ENCODE measurements at regions not wholly inside any gene's neighbourhood (a gene's known extent, or its start where the extent isn't known, plus 50 kb on each side); places are given as distances from the start of the nearest gene placed in this dataset.

DNA sequence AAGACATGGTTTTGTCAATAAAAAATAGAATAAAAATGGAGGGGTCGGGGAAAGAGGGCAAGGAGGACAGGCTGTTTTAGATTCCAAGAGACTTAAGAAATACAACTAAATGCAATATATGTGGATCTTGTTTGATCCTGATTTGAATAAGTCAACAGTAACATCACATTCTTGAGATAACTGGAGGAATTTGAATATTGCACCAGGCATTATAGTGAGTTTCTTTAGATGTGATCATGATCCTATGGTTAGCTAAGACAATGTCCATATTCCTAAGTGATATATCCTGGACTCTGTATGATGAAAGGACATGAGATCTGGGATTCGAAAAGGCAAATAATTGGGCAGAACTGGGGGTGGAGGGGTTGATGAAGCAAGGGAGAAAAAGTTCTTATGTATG, 311.8 kb downstream of the PLPP3 start:
- no peak overlapping the region for H3K4me3 ChIP-seq (ENCODE audit: low read depth, low read length)
- TF ChIP-seq, protein P1, sequence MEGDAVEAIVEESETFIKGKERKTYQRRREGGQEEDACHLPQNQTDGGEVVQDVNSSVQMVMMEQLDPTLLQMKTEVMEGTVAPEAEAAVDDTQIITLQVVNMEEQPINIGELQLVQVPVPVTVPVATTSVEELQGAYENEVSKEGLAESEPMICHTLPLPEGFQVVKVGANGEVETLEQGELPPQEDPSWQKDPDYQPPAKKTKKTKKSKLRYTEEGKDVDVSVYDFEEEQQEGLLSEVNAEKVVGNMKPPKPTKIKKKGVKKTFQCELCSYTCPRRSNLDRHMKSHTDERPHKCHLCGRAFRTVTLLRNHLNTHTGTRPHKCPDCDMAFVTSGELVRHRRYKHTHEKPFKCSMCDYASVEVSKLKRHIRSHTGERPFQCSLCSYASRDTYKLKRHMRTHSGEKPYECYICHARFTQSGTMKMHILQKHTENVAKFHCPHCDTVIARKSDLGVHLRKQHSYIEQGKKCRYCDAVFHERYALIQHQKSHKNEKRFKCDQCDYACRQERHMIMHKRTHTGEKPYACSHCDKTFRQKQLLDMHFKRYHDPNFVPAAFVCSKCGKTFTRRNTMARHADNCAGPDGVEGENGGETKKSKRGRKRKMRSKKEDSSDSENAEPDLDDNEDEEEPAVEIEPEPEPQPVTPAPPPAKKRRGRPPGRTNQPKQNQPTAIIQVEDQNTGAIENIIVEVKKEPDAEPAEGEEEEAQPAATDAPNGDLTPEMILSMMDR (IDR thresholded peaks at IDR 0.05; ENCODE audit: low read depth, low read length, missing control alignments) = no peak
- in situ Hi-C loops (cut with HindIII; ENCODE audit: low sequenced_read_pairs) = no loop called here

DNA sequence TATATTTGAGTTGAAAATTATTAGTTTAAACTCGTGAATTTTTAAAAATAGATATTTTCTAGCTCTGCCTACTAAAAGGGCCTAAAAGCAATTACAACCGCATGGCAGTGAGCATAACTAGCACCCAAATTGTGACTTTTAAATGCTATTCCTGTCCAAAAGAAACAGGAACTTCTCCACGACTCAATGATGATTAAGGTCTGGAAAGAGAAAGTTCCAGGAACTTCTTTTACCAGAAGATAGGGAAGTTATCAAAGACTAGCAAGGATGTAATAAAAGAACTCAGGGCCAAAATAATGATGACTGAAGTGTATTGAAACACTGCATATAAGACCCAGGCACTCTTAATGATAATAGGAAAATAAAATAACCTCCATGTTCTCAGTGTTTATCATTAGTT, 313.0 kb downstream of the PLPP3 start:
- no peak overlapping the region for H3K4me3 ChIP-seq (ENCODE audit: low read depth, low read length)
- TF ChIP-seq, protein P1 (IDR thresholded peaks at IDR 0.05; ENCODE audit: low read depth, low read length, missing control alignments) = no peak
- no peak for DNase-seq (ENCODE audit: low read depth)
- in situ Hi-C loops (cut with HindIII; ENCODE audit: low sequenced_read_pairs) = no loop called here

More for the DNA sequence above, 311.8 kb downstream of the PLPP3 start:
- DNase-seq (ENCODE audit: low read depth) = no peak

DNA sequence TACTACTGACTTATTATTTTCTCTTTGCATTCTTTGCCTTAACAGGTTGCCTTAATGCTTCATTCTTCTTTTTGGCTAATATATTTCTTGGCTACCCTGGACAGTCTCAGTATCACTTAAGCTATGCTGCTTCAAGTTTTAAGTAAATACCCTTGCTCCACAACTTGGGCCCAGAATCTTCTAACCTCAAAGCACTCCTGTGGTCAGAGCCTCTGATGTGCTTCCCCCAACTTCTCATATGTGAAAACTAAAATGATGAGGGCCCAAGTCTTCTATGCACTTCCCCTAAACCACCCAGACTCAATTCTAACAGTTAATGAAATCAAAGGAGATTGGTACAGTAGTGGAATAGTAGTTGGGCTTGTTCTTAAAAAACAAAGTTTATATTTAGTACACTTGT, 314.1 kb downstream of the PLPP3 start:
- no peak for DNase-seq (ENCODE audit: low read depth)
- in situ Hi-C loops (cut with HindIII; ENCODE audit: low sequenced_read_pairs) = no loop called here
- TF ChIP-seq, protein P1 (IDR thresholded peaks at IDR 0.05; ENCODE audit: low read depth, low read length, missing control alignments) = no peak
- H3K4me3 ChIP-seq (ENCODE audit: low read depth, low read length) = no peak overlapping the region

DNA sequence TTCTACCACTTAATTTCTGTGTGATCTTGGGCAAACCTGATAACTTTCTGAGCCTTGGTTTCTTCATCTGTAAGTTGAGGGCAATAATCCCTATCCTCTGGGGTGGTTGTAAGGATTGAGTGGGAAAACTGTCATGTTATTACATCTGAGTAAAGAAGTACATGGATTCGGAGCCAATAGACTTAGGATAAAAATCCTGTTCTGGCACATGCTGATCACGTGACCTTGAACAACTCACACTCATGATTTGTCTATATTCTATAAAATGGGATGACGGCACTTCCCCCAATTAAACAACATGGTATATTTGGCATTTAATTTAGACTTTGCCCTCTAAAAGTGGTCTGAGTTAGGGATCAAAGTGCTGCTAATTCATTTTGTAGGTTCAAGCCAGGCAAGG, 315.5 kb downstream of the PLPP3 start:
- in situ Hi-C loops (cut with HindIII; ENCODE audit: low sequenced_read_pairs) = no loop called here
- no peak overlapping the region for H3K4me3 ChIP-seq (ENCODE audit: low read depth, low read length)
- DNase-seq (ENCODE audit: low read depth) = no peak
- TF ChIP-seq, protein P1 (IDR thresholded peaks at IDR 0.05; ENCODE audit: low read depth, low read length, missing control alignments) = no peak

DNA sequence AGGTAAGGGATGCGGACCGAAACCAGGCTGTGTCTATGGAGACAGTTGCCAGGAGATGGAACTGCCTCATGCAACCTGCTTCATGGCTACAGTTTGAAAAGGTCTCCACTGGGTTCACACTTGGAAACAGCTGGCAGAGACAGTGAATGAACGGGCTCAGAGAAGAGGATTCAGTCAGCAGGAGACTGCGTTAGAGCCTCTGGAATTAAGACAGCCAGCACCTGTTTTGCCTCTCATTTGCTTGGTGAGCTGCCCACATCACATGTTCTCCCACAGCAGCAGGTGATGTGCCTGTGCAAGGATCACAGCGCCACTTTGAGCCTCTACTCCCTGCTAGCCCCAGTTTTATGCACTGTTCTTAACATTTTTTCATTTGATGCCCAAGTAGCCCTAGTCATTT, 321.0 kb downstream of the PLPP3 start:
- no peak for DNase-seq (ENCODE audit: low read depth)
- TF ChIP-seq, protein P1 (IDR thresholded peaks at IDR 0.05; ENCODE audit: low read depth, low read length, missing control alignments) = no peak
- H3K4me3 ChIP-seq (ENCODE audit: low read depth, low read length) = no peak overlapping the region
- in situ Hi-C loops (cut with HindIII; ENCODE audit: low sequenced_read_pairs) = loop anchor here (5.0 kb wide), 1 partner anchor 56 kb away; no protein-coding TSS in a partner anchor

DNA sequence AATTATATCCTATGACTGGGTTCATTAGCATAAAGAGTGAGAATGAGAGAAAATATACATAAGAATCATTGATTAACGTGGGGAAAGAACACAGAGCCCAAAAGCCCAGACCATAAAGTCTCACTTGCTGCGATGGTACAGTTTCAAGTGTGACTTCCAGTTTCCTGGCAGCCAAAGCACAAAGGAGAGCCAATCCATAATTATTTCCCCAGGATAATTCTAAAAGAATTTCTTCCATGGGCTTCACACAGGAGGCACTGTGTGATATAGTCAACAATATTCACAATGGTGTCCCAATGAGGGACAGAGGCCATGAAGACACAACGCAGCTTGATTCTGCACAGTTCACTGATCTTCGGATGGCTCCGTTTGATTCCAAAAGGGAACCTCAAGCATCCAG, 321.6 kb downstream of the PLPP3 start:
- H3K4me3 ChIP-seq (ENCODE audit: low read depth, low read length) = no peak overlapping the region
- TF ChIP-seq, protein P1 (IDR thresholded peaks at IDR 0.05; ENCODE audit: low read depth, low read length, missing control alignments) = no peak
- in situ Hi-C loops (cut with HindIII; ENCODE audit: low sequenced_read_pairs) = loop anchor here (5.0 kb wide), 1 partner anchor 55 kb away; no protein-coding TSS in a partner anchor
- DNase-seq (ENCODE audit: low read depth) = no peak

Measured in astrocyte of the cerebellum (primary cell).